Astrocyte (in vitro differentiated cells and primary cell): ENCODE measurements at regions not wholly inside any gene's neighbourhood (a gene's known extent, or its start where the extent isn't known, plus 50 kb on each side); places are given as distances from the start of the nearest gene placed in this dataset.

Source experiments
- DNase-seq: peaks from one replicate; pipeline ENCODE4 v3.0.0-alpha.2; 2010; ENCODE audit warnings: low read depth
- FAIRE-seq: peaks from 2 replicates; lab custom pipeline; 2011; peaks lifted over from hg19 to GRCh38; lab: Jason Lieb, UNC
- H2AFZ ChIP-seq: 2 replicates; pipeline ENCODE4 v1.6.0; 2012; ENCODE audit warnings: low read depth, low read length, inconsistent platforms
- H3K27ac ChIP-seq: 2 replicates; pipeline ENCODE4 v1.5.1; 2011; ENCODE audit warnings: low read depth, low read length, inconsistent platforms
- H3K27me3 ChIP-seq: 2 replicates; pipeline ENCODE4 v1.6.0; 2011; ENCODE audit warnings: low read length, inconsistent platforms; ENCODE audit not compliant: insufficient read depth
- H3K36me3 ChIP-seq: 2 replicates; pipeline ENCODE4 v1.5.1; 2011; ENCODE audit warnings: low read length, inconsistent platforms; ENCODE audit not compliant: insufficient read depth
- H3K4me1 ChIP-seq: 2 replicates; pipeline ENCODE4 v1.5.1; 2011; ENCODE audit warnings: low read length, inconsistent platforms; ENCODE audit not compliant: insufficient read depth
- H3K4me2 ChIP-seq: 2 replicates; pipeline ENCODE4 v1.6.0; 2012; ENCODE audit warnings: low read length, inconsistent platforms
- H3K4me3 ChIP-seq: 2 replicates; pipeline ENCODE4 v1.5.1; 2011; ENCODE audit warnings: low read depth, mild to moderate bottlenecking, low read length, inconsistent platforms; ENCODE audit not compliant: insufficient read depth
- H3K79me2 ChIP-seq: 2 replicates; pipeline ENCODE4 v1.6.0; 2012; ENCODE audit warnings: mild to moderate bottlenecking, low read length, inconsistent platforms; ENCODE audit not compliant: insufficient read depth
- H3K9ac ChIP-seq: 2 replicates; pipeline ENCODE4 v1.6.0; 2012; ENCODE audit warnings: mild to moderate bottlenecking, low read length, inconsistent platforms
- H3K9me3 ChIP-seq: 2 replicates; pipeline ENCODE4 v1.5.1; 2012; ENCODE audit warnings: low read depth, mild to moderate bottlenecking, low read length, inconsistent platforms; ENCODE audit not compliant: insufficient read depth
- H4K20me1 ChIP-seq: 2 replicates; pipeline ENCODE4 v1.6.0; 2012; ENCODE audit warnings: low read length, inconsistent platforms; ENCODE audit not compliant: insufficient read depth
- H3K27ac Mint-ChIP-seq: one replicate; pipeline ENCODE4 v1.8.0; 2021; ENCODE audit warnings: mild to moderate bottlenecking, mixed read lengths; ENCODE audit not compliant: unreplicated experiment
- H3K27me3 Mint-ChIP-seq: one replicate; pipeline ENCODE4 v1.8.0; 2021; ENCODE audit warnings: low read depth, mixed read lengths; ENCODE audit not compliant: unreplicated experiment
- H3K36me3 Mint-ChIP-seq: one replicate; pipeline ENCODE4 v1.8.0; 2021; ENCODE audit warnings: low read depth, mixed read lengths; ENCODE audit not compliant: unreplicated experiment
- H3K4me1 Mint-ChIP-seq: one replicate; pipeline ENCODE4 v1.8.0; 2021; ENCODE audit warnings: low read depth, mixed read lengths; ENCODE audit not compliant: unreplicated experiment
- H3K4me3 Mint-ChIP-seq: one replicate; pipeline ENCODE4 v1.8.0; 2021; ENCODE audit warnings: mild to moderate bottlenecking, moderate library complexity, mixed read lengths; ENCODE audit not compliant: unreplicated experiment
- H3K9me3 Mint-ChIP-seq: one replicate; pipeline ENCODE4 v1.8.0; 2021; ENCODE audit warnings: mild to moderate bottlenecking, mixed read lengths; ENCODE audit not compliant: unreplicated experiment
- CTCF ChIP-seq: IDR thresholded peaks from 2 replicates; pipeline ENCODE4 v1.5.1; 2011; ENCODE audit warnings: low read depth, mild to moderate bottlenecking, inconsistent platforms, low read length, moderate library complexity; ENCODE audit not compliant: insufficient read depth
- EZH2 ChIP-seq: IDR thresholded peaks from 2 replicates; pipeline ENCODE4 v1.6.1; 2012; ENCODE audit warnings: mild to moderate bottlenecking, low read length, inconsistent platforms; ENCODE audit not compliant: insufficient read depth

- peaks cover 2% of the 10 kb centered on the region for H3K4me1 Mint-ChIP-seq
- no peak overlapping the region for H3K4me3 Mint-ChIP-seq
- Histone ChIP-seq H2AFZ (no peak overlapping the region), H3K79me2 (no peaks in the 10 kb centered on the region), H3K4me1 (no peaks in the 10 kb centered on the region), H3K9me3 (no peaks in the 10 kb centered on the region), H3K4me3 (no peak overlapping the region), H3K36me3 (no peaks in the 10 kb centered on the region), H3K27me3 (no peaks in the 10 kb centered on the region), H3K9ac (no peak overlapping the region), H3K4me2 (no peak overlapping the region), H4K20me1 (no peaks in the 10 kb centered on the region), H3K27ac (no peak overlapping the region)
- DNase-seq (peak; percentile 71), FAIRE-seq (peak; percentile 60)
- H3K27ac Mint-ChIP-seq, result no peak overlapping the region
- H3K27me3 Mint-ChIP-seq, result no peaks in the 10 kb centered on the region
- H3K9me3 Mint-ChIP-seq, result peaks cover 4% of the 10 kb centered on the region
- TF ChIP-seq EZH2 (no peak), CTCF (no peak)
- H3K36me3 Mint-ChIP-seq, result no peaks in the 10 kb centered on the region
Observed at GRCh38 chr5:93058309-93058708, 522.7 kb downstream of the NR2F1-AS1 start.

GRCh38 chr5:93057311-93057710 lies 523.7 kb downstream of the NR2F1-AS1 start:
- H3K4me2 ChIP-seq, result no peak overlapping the region
- TF ChIP-seq EZH2 (no peak), CTCF (no peak)
- FAIRE-seq, result no peak

GRCh38 chr5:93055971-93056370 lies 525.0 kb downstream of the NR2F1-AS1 start:
- no peaks in the 10 kb centered on the region for H3K27me3 Mint-ChIP-seq
- H3K4me3 Mint-ChIP-seq, result no peak overlapping the region
- no peaks in the 10 kb centered on the region for H3K36me3 Mint-ChIP-seq
- Histone ChIP-seq H3K4me3 (no peak overlapping the region), H2AFZ (no peak overlapping the region), H4K20me1 (no peaks in the 10 kb centered on the region), H3K27me3 (no peaks in the 10 kb centered on the region), H3K79me2 (no peaks in the 10 kb centered on the region), H3K36me3 (no peaks in the 10 kb centered on the region), H3K4me2 (no peak overlapping the region), H3K9me3 (no peaks in the 10 kb centered on the region), H3K4me1 (no peaks in the 10 kb centered on the region), H3K9ac (no peak overlapping the region), H3K27ac (no peak overlapping the region)
- no peak overlapping the region for H3K27ac Mint-ChIP-seq
- H3K4me1 Mint-ChIP-seq, result peaks cover 2% of the 10 kb centered on the region
- peaks cover 4% of the 10 kb centered on the region for H3K9me3 Mint-ChIP-seq
- DNase-seq, result no peak
- TF ChIP-seq CTCF, result no peak
- TF ChIP-seq EZH2, result no peak
- no peak for FAIRE-seq

More at GRCh38 chr5:93057311-93057710, 523.7 kb downstream of the NR2F1-AS1 start:
- no peaks in the 10 kb centered on the region for H3K27me3 ChIP-seq
- no peaks in the 10 kb centered on the region for H3K4me1 ChIP-seq
- Mint-ChIP-seq H3K4me3 (no peak overlapping the region), H3K36me3 (no peaks in the 10 kb centered on the region), H3K4me1 (peaks cover 2% of the 10 kb centered on the region), H3K27ac (no peak overlapping the region), H3K9me3 (peaks cover 4% of the 10 kb centered on the region), H3K27me3 (no peaks in the 10 kb centered on the region)
- no peak overlapping the region for H3K9ac ChIP-seq
- H3K9me3 ChIP-seq, result no peaks in the 10 kb centered on the region
- DNase-seq, result no peak
- H3K4me3 ChIP-seq, result no peak overlapping the region
- H3K27ac ChIP-seq, result no peak overlapping the region
- H2AFZ ChIP-seq, result no peak overlapping the region
- no peaks in the 10 kb centered on the region for H4K20me1 ChIP-seq
- H3K36me3 ChIP-seq, result no peaks in the 10 kb centered on the region
- H3K79me2 ChIP-seq, result no peaks in the 10 kb centered on the region
